ENCODE measurements at regions not wholly inside any gene's neighbourhood (a gene's known extent, or its start where the extent isn't known, plus 50 kb on each side); places are given as distances from the start of the nearest gene placed in this dataset.

DNA sequence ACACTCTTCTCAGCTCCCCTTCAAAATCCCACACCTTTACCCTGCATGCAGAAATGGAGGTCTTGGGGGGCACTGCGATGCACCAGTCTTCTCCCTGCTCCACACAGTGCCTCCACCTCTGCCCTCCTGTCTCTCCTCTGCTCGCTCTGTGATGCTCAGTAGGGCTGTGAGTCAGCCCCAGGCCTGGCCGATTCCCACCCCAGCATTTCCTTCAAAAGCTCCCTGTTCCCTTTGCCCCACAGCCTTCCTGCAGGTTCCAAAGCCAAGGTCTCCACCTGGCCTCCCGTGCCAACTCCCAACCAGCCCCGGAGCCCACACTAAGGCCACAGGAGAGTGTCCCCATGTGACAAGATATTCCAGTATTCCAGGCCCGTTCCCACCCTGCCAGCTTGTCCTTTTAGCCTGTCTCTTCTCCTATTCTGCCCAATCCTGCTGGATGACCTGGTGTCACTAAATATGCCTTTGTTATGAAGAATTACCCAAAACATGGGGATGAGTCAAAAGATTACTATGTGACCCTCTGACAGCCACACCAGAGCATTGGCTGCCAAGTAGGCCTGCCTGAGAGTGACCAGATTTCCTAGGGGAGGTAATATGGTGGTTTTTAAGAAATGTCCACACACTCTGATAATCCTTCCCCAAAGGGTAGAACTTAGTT is 118.9 kb upstream of the NXT1 start:
- no peak for DNase-seq (ENCODE audit: low read depth)

DNA sequence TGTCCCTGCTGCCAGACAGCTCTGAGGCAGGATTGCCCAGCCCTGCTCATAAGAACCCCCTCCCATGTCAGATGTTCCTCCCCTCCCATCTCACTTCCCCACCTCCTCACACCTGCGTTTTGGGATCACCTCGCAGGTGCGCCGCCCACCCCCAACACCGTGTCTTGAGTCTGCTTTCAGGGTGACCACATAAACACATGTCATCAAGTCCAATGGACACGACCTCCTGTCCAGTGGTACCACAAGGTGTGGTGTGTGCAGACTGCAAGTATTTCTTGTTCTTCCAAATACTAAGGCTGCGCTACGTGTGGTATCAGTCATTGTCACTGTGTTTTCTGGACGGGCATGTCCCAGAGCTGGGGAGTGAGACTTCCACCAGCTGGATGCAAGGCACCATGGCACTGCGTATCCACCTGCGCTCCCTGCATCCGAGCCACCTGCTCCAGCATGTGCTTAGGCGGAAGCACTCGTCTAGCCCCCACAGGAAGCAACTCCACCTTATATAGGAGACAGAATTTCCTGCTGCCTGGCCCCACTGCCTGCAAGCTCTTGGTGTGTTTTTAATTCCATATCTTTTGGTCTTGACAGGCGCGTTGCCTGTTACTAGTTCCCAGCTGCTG is 119.7 kb upstream of the NXT1 start:
- DNase-seq (ENCODE audit: low read depth), result no peak

DNA sequence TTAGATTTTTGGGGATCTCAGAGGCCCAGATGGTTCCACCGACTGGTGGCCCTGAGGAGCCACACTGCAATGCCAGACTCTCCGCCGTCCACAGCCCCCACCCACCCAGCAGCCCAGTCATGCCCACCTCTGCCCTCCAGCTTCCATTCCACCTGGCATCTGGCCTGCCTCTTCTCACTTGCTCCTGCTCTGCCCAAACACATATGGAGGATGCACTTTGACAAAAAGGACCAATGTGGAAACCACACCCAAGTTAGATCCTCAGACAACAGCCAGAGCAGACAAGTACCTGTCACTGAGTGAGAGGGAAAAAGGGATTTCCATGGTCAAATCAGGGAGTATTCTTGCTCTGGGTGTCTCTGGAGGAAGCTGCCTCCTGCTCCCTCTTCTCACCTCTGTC is 120.6 kb upstream of the NXT1 start:
- no peak for DNase-seq (ENCODE audit: low read depth)

DNA sequence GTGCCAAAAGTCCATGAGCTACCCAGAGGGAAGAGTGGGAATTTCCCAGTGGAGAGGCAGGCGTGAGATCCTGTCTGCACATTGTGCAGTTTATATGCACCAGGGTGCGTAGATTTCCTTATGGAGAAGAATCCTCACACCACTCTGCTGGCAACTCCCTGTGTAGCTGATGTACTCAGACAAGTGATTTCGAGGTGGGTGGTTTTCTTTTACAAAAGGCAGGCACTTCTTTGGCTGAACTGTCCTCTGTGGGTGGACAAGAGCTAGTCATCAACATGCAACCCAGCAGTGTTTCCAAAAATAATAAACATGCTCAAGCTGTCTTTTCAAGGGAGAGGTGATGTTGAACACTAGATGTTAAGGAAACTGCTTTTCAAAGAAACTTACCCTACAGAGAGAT is 121.7 kb upstream of the NXT1 start:
- DNase-seq (ENCODE audit: low read depth), result peak; percentile 75

DNA sequence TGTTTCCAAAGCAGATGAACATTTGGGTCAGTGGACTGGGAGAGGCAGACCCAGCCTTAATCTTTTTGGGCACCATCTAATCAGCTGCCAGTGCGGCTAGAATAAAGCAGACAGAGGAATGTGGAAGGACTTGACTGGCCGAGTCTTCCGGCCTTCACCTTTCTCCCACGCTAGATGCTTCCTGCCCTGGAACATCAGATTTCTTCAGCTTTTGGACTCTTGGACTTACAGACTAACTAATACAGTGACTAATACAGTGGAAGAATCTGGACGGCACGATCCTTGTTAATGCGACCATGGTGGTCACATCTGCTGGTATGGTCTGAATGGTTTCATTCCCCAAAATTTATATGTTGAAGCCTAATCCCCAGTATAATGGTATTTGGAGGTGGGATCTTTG is 122.6 kb upstream of the NXT1 start:
- DNase-seq (ENCODE audit: low read depth), result no peak

DNA sequence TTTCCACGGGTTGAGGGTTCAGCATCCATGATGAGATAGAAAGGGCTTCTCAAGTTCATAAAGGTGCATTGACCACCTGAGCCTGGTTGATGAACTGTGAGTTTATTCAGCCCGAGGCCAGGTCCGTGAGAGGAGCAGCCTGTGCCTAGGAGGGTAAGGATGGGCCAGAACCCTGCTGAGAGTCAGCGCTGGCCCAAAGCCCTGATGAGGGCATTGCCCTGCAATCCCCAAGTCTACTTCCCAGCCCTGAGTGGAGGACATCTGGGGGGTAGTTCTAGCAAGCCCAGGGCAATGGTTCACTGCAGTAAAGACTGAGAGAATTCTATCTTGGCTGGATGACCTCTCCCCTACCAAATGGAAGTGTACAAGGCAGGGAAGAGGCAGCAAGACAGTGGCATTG is 123.3 kb upstream of the NXT1 start:
- no peak for DNase-seq (ENCODE audit: low read depth)

DNA sequence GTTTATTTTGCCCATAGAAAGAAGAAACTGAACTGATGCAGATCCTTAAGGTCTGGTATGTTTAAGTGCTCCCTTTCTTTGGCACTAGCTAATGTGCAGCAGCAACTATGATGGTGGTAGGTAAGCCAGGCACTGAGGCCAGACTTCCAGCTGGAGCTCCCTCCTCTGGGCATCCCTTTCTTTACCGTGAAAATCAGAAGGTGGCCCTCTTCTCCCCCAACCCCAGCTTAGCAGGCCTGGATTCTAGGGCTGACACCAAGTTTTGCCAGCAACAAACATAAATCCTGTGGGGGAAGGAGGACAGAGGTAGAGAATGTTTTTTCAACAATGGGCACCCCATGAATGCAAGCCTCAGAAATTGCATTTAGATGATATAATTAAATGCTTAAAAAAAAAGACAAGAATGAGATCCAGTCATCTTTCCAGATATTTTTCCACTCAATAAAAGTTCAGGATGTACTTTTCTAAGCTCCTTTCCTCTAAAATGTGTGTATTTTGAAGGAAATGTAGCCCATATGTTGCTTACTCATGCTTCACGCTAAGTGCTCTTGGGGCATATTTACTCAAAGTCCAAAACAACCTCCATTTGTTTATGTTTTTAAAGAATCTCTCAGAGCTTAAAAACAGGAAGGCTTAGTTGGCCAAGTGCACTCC is 123.9 kb upstream of the NXT1 start:
- no peak for DNase-seq (ENCODE audit: low read depth)

DNA sequence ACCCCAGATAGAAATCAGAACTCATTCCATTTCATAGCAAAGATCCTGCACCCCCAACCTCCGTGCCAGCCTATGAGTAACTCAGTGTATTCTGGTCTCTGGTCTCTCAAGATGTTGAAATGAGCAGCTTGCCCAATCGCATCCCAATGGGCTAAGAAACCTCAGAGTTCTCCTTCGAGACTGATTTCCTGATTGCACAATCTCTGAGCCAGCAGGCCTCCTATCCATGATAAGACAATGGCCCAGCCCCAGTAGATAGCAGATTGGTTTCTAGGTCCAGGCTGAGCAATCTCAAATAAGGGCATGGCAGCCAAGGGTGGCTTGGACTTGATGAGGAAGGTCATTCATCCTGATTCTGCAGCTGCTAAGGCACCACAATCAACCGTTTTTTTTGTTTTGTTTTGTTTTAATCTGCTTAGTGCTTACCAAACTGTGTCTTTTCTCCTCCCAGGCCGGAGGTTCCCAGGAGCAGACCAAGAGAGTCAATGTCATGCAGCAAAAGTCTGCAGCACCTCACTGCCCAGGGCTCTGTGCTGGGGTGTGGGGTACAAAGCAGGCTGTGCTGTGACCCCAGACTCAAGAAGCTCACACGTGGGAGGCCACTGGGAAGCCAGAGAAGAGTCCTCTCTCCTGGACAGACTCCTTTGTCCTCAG is 125.1 kb upstream of the NXT1 start:
- DNase-seq (ENCODE audit: low read depth), result peak; percentile 75

DNA sequence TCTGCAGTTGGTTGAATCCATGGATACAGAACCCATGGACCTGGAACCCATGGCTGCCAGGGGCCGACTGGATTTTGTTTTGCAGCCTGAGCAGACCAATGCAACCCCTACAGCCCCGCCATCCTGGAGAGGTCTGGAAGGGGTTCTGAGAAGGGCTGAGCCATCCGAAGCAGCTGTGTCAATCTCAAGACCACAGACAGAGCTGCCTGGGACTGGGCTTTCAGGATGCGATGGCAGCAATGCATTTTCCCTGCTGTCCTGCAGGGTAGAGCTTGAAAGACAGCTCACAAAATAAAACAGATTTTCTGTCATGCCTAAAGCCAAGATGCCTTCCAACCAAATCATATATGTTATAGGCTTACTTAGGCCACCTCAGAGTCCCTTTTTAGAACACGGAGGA is 125.8 kb upstream of the NXT1 start:
- no peak for DNase-seq (ENCODE audit: low read depth)

DNA sequence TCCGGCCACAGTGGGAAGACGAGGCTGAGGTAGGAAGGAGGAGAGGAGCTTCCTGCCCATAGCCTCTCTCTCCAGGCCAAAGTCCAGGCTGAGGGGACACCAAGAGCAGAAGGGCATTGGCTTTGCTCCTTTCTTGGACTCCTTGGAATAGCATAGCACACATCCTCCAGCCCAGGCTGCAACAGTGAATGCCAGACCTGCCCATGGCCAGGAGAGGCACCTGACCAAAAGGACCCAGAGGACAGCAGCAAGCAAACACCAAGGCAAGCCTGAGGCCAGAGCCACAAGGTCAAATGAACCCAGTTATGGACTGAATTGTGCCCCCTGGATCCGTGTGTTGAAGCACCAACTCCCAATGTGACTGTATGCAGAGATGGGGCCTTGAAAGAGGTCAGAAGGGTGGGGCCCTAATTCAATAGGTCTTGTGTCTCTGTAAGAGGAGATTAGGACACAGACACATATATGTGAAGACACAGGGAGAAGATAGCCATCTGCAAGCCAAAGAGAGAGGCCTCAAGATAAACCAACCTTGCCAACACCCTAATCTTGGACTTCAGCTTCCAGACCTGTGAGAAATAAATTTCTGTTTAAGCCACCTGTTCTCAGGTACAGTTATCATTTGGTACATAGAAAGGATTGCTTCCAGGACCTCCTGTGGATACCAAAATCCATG is 126.5 kb upstream of the NXT1 start:
- no peak for DNase-seq (ENCODE audit: low read depth)

DNA sequence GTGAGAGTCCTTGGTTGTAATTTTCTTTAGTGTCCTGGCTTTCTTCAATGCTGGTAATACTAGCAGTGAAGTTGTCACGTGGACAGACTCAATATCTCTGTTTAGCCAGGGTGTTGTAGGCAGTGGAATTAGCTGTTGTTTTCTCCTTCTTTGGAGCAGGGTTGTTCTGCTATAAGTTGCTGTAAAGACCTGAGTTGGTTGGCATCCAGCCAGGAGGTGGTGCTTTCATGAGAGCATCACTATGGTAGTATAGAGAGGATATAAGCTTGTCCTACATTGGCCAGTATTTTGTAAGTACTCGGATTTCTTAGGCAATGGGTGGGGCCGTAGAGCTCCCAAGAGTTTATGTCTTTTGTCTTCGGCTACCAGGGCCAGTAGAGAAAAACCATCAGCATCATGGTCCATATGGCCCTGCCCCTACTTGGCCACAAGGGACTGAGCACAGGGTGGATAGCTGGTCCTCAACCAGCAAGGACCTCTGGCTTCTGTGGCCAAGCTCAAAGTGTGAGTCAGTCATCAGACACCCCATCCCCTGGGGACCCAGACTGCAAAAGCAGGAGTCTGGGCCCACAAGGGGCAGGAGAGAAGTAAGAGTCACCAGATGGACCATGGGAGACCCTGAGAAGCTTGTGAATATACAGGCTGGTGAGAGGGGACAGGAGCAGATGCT is 127.9 kb upstream of the NXT1 start:
- no peak for DNase-seq (ENCODE audit: low read depth)

DNA sequence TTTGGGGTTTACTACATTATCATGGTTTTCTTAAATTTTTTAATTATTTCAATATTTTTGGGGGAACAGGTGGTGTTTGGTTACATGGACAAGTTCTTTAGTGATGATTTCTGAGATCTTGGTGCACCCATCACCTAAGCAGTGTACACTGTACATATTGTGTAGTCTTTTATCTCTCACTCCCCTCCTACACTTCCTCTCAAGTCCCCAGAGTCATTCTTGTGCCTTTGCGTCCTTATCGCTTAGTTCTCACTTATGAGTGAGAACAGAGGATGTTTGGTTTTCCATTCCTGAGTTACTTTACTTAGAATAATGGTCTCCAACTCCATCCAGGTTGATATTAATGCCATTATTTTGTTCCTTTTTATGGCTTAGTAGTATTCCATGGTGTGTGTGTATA is 130.9 kb upstream of the CD93 start:
- DNase-seq (ENCODE audit: low read depth), result no peak

DNA sequence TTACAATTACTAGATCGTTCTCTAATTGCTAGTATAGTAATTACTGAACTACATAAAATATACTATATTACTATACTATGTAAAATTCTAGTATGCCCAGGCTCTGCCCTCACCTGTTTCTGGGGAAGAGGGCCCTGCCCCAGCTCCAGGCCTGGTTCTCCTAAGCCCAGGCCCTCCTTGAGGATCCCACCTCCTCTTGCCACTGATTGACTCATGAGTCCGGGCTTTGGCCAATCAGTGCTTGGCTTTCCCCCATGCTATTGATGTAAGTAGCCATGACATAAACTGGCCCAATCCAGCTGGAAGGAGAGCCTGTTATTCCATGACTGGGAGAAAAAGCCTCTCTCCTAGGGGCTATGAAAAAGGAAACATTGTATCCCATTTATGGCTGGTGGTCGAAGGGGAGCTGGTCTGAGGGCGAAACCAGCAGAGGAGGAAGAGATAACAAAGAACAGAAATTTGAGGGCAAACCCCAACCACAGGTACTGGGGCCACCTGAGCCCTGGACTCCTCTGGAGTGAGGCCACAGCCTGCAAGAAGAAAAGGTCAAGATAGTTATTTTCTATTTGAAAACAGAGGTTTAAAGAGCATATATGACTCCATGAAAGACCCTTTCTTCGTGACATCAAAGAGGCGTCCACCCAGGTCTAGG is 129.3 kb upstream of the CD93 start:
- no peak for DNase-seq (ENCODE audit: low read depth)

DNA sequence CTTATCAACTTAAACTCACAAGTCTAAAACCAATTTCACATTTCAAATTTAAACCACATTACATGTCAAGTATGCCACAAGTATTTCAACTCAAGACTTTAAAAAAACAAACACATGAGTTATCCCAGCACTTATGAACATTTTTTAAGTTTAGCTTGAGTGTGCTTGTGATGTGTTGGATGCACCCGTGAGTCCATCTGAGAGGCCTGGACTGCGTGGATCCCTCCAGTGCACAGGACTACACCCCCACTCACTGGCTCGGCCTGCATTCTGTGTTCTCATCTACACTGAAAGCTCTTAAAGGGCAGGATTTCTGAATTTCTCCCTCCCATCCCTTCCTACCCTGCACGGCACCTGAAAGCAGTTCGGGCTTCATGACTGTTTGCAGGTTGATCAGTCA is 128.8 kb upstream of the CD93 start:
- no peak for DNase-seq (ENCODE audit: low read depth)

DNA sequence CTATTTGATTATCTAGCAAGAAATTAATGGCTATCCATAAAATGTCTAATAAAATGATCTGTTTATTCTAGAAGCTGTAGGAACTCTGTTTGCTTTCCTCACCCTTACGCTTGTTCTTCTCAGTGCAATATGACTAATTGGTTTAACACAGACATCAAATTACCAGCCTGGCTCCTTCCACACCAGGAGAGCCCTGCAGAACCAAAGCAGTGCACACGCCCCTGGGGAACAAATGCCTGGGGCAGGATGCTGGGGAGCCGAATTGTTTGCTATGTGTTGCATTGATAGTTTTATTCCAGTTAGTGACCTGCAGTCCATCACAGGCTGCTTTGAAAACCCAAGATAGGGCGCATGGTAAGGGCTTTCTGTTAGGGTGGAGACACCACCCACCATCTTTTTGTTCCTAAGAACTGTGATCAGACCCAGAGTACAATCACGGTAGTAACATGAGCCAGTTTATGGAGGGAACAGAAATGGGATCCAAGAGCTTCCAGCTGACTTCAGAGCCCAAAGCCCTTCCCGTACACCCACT is 126.4 kb upstream of the CD93 start:
- DNase-seq (ENCODE audit: low read depth), result no peak

DNA sequence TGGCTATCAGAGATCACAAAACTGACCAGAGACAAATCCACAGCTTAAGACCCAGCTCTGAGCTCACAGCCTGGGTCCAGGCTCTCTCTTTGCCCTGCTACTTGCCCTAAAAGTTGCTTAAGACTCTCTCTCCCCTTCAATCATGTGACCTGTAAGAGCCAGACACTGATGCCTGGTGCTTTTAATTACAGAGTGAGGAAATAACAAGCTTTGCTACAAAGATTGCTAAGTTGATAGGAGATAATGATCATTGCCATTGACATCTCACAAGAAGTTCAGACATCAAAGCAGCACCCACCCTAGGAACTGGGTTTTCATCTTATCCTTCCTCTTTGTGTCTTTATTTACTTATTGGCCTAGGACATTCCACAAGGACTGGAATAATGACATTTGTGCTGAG is 125.9 kb upstream of the CD93 start:
- no peak for DNase-seq (ENCODE audit: low read depth)

DNA sequence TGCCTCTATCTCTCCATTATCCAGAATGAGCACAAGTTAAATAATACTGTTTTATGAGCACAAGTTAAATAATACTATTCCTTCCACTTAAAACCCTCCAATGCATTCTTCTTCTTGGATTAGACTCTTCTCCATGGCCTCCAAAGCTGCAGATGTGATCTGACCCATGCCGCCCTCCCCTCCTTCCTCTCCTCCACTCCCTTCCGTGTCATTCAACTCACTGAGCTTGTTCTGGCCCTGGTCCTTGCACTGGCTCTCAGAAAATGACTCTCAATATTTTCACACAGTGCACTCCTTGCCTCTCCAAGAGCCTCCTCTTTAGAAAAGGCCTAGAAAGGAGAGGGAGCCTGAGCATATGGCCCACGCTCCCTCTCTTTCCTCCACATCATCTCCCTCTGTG is 125.0 kb upstream of the CD93 start:
- DNase-seq (ENCODE audit: low read depth), result no peak

DNA sequence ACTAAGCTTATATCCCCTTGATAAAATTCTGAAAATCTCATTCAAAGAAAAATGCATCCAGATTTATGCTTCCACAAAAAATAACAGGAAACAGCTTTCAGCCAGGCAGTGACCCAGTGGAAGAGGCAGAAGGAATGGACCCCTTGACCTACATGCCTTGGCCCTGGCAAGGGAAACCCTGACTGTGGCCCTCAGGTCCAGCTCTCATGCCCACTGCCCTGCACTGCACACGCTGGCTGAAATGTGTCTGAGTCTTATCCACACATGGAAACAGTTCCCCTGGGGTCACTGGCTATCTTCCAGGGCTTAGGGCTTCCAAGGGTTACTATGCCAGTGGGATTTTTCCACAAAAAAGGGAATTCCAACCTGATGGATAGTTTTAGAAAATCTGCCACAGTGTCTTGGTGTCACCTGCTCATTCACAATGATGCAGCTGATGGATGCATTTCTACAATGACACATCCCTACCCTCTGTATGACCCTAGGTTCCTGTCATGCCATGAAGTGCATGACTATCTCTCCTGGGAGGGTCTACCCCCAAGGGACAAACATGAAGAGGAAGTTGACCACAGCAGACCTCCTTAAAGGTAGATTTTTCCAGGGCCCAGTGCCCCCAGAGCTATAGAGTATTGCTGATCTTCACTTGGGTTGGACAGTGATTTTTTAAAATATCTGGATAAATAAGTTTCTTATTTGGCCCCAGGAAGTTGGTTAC is 121.9 kb upstream of the CD93 start:
- no peak for DNase-seq (ENCODE audit: low read depth)

DNA sequence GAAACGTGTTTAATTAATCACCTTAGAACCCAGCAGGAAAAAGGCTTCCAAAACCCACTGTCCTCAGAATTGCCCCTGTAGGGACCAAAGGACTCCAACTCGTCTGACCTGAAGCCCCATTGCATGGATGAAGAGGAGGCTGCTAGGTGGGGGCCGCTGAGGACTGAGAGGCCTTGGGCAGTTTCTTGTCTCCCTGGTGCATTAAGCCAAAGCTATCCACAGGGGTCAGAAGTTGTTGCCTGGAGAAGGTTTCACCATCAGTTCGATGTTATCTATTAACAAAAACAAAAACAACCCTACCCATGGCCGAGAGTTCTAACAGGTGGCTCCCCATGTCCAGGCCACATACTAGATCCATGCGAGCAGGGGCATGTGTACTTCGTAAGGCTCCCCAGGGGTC is 120.9 kb upstream of the CD93 start:
- no peak for DNase-seq (ENCODE audit: low read depth)

DNA sequence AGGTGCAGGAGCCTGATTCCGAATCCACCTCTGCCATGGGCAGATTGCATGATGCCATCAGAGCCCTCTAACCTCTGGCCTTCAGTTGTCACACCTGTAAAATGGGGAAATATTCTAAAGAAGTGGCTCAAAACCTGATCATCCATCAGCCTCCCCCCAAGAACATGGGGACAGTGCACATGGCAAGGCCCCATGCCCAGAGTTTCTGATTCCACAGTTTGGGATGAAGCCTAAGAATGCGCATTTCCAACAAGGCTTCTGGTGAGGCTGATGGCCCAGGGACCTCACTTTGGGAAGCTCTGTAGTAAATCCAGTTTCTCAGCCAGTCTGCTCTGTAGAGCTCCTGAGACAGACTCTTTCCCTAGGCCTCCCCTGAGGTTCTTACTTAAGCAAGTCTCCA is 119.9 kb upstream of the CD93 start:
- DNase-seq (ENCODE audit: low read depth), result no peak

DNA sequence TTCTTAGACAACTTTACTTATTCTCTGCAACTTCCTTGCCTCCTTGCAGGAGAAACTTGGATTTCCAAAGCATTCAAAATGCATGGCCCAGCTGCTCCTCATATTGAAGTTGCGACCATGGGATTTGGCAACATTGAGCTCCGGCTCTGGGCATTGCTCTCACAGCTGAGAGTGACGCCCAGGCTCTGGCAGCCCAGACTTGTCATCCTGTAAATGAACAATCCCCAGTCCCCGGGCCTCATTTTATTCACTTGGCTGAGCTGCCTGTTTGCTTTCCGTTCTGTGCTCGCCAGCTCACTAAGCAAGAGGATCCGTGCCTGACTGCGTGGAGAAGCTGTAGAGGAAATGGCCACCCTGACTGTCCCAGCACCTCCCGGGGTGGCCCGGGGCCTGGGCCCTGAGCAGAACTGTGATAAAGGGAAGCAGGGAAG is 119.5 kb upstream of the CD93 start:
- DNase-seq (ENCODE audit: low read depth), result no peak

All from fibroblast of the conjunctiva (primary cell).